GM18909 (cell line): ENCODE measurements at regions not wholly inside any gene's neighbourhood (a gene's known extent, or its start where the extent isn't known, plus 50 kb on each side); places are given as distances from the start of the nearest gene placed in this dataset.
"Not testable (repeated sequence)": the region's sequence is repeated elsewhere in the genome, so short reads cannot be mapped to it uniquely, and the experiment has no call there.

Experiments
- ATAC-seq: cut with Tn5 transposase; IDR thresholded peaks from one replicate; pipeline ENCODE4 v1.9.1; 2021; ENCODE audit warnings: mild to moderate bottlenecking; ENCODE audit not compliant: unreplicated experiment, poor library complexity

- no peak for ATAC-seq
Observed at GRCh38 chr7:33776788-33777187, 128.6 kb upstream of the BMPER start.

DNA sequence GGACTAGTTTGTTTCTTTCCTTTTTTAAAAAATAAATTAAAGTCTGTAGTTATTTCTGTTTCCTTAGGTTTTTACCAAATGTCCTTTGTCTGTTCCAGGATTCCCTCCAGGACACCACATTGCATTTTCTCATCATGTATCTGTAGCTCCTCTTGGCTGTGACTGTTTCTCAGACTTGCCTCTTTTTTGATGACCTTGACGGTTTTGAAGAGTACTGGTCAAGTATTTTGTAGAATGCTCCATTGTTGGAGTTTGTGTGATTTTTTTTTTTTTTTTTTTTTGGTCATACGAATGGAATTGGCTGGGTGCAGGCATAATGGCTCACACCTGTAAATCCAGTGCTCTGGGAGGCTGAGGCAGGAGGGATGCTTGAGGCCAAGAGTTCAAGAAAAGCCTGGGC, 127.1 kb upstream of the BMPER start:
- no peak for ATAC-seq

GRCh38 chr7:33779216-33779615, 126.1 kb upstream of the BMPER start:
- no peak for ATAC-seq

GRCh38 chr7:33781167-33781566, 124.2 kb upstream of the BMPER start:
- no peak for ATAC-seq

DNA sequence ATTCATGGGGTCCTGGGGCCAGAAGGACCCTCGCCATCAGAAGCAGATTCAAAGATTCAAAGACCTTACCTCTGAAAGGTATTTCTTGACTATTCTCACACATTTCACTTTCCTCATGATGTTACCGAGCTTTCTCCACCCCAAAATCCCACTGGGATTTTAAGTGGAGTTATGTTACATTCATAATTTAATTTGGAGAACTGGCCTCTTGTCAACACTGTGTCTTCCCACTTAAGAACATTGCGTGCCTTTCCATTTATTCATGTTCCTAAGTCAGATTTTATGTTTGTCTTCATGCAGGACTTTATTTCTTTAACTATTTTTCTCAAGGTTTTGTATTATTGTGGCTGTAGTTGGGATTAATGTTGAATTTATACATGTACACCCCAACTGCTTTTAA, 123.5 kb upstream of the BMPER start:
- no peak for ATAC-seq

DNA sequence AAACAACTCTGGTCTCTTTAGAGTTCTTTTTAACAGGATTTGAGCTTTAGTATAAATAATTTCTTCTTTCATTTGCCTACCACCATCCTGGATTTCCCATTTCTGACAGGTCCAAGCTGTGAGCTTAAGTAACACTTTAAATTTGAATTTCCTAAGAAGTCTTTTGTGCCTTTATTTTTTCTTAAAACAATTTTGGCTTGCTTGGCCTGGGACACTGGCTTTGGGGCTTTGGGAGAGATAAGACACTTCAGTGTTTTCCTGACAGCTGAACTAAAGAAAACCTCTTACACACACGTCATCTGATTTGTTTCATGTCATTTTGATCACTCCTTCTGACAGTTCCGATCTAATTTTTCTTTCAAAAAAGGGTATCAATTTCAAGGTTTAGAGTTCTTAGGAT, 121.3 kb upstream of the BMPER start:
- ATAC-seq, result no peak

DNA sequence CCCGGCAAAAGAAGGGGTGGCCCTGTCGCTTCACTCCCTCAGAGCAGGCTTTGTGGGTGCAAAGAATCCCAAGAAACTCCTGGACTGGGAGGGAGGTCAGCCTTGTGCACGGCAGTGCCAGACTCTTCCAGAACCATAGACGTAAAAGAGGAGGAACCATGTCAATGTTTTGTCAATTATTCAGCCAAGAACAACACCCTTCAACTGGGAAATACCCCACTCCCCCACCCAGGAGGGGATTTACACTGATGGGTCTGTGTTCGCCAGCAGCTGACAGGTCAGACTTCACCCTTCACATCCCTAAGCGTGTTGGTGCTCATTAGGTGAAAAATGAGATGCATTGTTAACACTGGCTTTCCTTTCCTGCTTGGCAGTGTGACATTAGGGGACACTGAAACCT, 116.8 kb upstream of the BMPER start:
- no peak for ATAC-seq

GRCh38 chr7:33789871-33790630, 115.3 kb upstream of the BMPER start:
- no peak for ATAC-seq

GRCh38 chr7:33790746-33791145, 114.6 kb upstream of the BMPER start:
- no peak for ATAC-seq

DNA sequence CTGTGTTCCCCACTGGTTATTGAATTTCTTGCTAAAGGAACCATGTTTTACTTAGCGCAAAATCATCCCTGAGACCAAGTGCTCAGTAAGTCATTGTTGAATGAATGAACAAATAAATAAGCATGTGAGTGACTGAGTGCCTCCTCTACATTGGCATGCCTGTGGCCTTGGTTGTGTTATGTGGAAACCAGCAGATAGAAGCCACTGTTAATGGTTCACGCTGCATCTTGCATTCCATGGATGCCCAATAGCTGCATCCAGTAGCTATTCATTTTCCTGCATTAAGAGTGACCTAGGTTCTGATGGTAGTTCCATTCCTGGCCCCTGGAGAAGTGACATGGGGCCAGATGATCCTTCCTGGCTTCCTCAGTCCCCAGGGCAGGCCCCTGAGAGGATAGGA, 113.3 kb upstream of the BMPER start:
- no peak for ATAC-seq

DNA sequence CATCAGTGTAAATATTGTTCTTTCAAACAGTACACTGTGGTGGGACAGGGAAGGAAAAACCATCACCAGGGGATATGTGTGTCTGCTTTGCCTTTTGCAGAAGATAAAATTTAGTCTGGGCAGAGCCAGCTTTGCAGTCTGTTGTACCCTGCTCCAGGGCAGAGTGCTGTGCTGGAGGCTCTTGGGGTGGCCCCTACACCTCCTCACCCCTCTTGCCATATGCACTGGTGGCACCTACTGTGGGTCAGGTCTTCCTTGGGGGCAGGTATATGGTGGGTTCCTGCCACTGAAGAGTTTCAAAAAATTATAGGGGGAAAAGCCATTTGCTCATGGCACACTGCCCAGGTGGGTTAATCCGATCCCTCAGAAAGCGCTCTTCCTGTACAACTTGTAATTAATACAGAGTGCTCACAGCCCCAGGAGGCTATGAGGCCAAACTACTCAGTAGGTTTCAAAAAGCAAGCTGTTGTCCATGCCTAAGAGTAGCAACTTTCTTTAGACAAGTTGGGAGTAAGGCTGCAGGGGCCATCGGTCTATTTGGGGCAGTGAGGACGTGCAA, 112.7 kb upstream of the BMPER start:
- ATAC-seq, result no peak

- no peak for ATAC-seq
Observed at GRCh38 chr7:33793616-33794015, 111.7 kb upstream of the BMPER start.

DNA sequence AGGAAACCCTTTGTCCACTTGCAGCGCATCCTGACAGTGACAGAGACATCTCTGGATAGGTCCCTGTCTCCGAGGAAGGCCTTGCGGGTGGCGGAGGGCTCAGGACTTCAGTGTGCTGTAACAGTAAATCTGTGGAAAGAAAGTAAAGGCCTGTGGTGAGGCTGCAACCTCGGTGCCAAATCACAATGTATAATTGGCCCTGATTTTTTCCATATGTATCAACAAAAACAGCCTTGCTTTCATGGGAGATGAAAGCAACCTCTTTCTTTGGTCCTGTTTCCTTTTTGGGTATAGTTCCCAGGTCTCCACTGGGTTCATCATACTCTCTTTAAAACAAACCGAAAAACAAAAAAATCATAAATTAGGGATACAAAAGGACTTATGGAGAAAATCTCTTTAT, 110.9 kb upstream of the BMPER start:
- no peak for ATAC-seq

DNA sequence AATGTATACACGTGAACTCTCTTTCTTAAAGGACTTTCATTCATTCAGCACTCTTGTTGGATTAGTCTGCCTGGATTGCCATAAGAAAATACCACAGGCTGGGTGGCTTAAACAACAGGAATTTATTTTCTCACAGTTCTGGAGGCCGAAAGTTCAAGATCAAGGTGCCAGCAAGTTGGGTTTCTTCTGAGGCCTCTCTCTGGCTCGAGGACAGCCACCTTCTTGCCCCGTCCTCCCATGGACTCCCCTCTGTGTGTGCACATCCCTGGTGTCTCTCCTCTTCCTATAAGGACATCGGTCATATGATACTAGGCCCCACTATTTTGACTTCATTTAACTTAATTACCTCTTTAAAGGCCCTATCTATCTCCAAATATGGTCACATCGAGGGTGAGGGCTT, 110.4 kb upstream of the BMPER start:
- no peak for ATAC-seq

DNA sequence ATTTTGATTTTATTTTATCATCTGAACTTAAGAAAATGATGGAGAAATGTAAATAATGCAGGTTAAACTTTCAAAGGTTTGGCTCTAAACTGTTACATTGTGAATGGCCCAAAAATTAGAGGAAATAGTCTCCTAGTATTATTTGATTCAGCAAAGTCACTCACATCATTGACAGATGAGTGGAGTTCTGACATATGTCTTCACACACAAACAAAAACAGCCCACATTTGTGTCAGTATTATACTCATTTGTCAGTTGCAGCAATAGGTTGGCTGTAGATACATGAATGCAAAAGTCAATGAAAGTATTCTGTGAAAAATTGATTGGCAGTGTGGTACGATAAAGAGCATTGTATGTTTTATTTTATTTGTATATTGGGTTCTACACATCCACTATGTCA, 108.8 kb upstream of the BMPER start:
- ATAC-seq, result no peak

- not testable (repeated sequence) for ATAC-seq
Observed at GRCh38 chr7:33797512-33797911, 107.8 kb upstream of the BMPER start.

DNA sequence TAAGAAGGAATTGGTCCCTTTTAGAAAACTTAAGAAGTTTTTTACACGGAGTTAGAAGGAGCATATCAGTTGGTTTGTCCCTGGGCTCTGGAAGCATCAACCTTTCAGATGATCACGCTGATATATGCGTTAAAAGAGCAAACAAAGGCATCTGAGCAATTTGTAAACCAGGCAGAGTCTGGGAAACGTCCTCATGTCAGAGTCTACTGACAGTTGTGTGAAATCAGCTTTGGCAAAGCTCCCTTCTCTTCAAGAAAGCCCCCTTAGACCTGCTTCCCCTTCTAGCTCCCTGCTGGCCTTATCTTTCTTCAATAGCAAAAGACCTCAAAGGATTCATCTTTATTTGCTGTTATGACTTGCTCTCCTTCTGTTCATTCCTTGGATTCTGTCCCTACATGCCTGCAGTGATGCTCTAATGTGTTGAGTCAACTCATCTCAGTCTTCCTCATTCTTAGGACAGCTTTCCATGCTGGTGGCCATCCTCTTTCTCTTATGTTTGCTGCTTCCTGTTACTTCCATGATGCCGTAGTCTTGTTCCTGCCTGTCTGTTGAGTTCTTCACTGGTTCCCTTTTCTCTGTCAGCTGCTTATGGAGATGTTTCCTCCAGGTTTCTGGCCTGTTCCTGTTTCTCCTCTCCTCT, 106.5 kb upstream of the BMPER start:
- no peak for ATAC-seq

DNA sequence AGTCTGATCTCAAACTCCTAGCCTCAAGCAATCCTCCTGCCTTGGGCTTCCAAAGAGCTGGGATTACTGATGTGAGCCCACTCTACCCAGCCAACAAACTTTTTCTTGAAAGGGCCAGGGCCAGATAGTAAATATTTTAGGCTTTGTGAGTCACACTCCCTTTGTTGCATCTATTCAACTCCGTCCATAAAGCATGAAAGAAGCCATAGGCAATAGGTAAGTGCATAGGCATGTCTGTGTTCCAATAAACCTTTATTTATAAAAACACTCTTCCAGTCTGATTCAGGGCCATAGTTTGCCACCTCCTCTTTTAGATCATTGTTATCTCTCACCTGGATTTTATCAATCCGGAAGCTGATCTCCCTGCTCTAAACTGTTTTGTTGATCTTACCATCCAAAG, 105.6 kb upstream of the BMPER start:
- no peak for ATAC-seq

GRCh38 chr7:33802600-33802999, 102.7 kb upstream of the BMPER start:
- ATAC-seq, result no peak

- ATAC-seq, result no peak
Observed at GRCh38 chr7:33804140-33804660, 101.1 kb upstream of the BMPER start.

- ATAC-seq, result no peak
Observed at GRCh38 chr7:33805630-33806233, 99.6 kb upstream of the BMPER start.
